A549 (cell line): ENCODE measurements at regions not wholly inside any gene's neighbourhood (a gene's known extent, or its start where the extent isn't known, plus 50 kb on each side); places are given as distances from the start of the nearest gene placed in this dataset.
A peak's percentile ranks its signal among the peaks of the same experiment; 100 is the strongest.

Source experiments
- ATAC-seq, 2 experiments: fragments of 200-7000 bp in 1 of 2; fragments of >200 bp in 1 of 2; cut with Nextera tagmentation in 1 of 2; cut with Tn5 transposase in 1 of 2; 3 replicates each; pipeline versions ENCODE4 v1.8.0 to v1.9.1; 2018 to 2020; ENCODE audit warnings: mild to moderate bottlenecking in 1 of 2, moderate library complexity in 1 of 2
- CTCF ChIA-PET: fragments of 300-600 bp; sonication (Branson Sonifier 250); formaldehyde crosslinking; extraction: SDS; loops from one replicate; lab custom pipeline; 2021; ENCODE audit warnings: antibody characterized with exemption, inconsistent platforms; lab: Yijun Ruan, JAX
- POLR2A ChIA-PET: fragments of 350-600 bp; formaldehyde crosslinking; extraction: SDS; loops from one replicate; lab custom pipeline; 2021; ENCODE audit warnings: antibody characterized with exemption, inconsistent platforms; lab: Yijun Ruan, JAX
- DNase-seq, 2 experiments: peaks; one replicate each; pipeline versions ENCODE4 v3.0.0 to v3.0.0-alpha.2; 2011 to 2016; ENCODE audit warnings: low read depth in 1 of 2, low spot score in 1 of 2
- FAIRE-seq: peaks from 2 replicates; lab custom pipeline; 2011; peaks lifted over from hg19 to GRCh38; lab: Jason Lieb, UNC
- H3K27ac ChIP-seq, 2 experiments: fragments of >200 bp; sonication (Bioruptor Twin); formaldehyde crosslinking; 3 replicates each; pipeline ENCODE4 v1.5.1; 2016 to 2017
- H3K4me1 ChIP-seq: fragments of >200 bp; sonication (Bioruptor Twin); formaldehyde crosslinking; 3 replicates; pipeline ENCODE4 v1.6.1; 2016
- H3K4me2 ChIP-seq: fragments of >200 bp; sonication (Bioruptor Twin); formaldehyde crosslinking; 3 replicates; pipeline ENCODE4 v1.6.1; 2016
- H3K4me3 ChIP-seq: fragments of >200 bp; sonication (Bioruptor Twin); formaldehyde crosslinking; 3 replicates; pipeline ENCODE4 v1.5.1; 2016
- H3K9me3 ChIP-seq: fragments of >200 bp; sonication (Bioruptor Twin); formaldehyde crosslinking; 3 replicates; pipeline ENCODE4 v1.6.1; 2016
- BHLHE40 ChIP-seq: IDR thresholded peaks from 2 replicates; pipeline ENCODE4 v1.6.1; 2012; ENCODE audit warnings: low read depth, low read length, inconsistent platforms
- CBX2 ChIP-seq: fragments of 200-600 bp; sonication (generic); IDR thresholded peaks from 2 replicates; pipeline ENCODE4 v1.6.1; 2016; ENCODE audit warnings: low read depth, mild to moderate bottlenecking, borderline replicate concordance
- CBX8 ChIP-seq: fragments of 200-600 bp; sonication (generic); IDR thresholded peaks from 2 replicates; pipeline ENCODE4 v1.6.1; 2016
- CEBPB ChIP-seq, 2 experiments: fragments of >200 bp in 1 of 2; sonication (Bioruptor Twin) in 1 of 2; formaldehyde crosslinking in 1 of 2; IDR thresholded peaks; 2 replicates each; pipeline ENCODE4 v1.6.1; 2012 to 2016
- CHD4 ChIP-seq: fragments of 200-600 bp; sonication (generic); IDR thresholded peaks from 2 replicates; pipeline ENCODE4 v1.6.1; 2016; ENCODE audit warnings: antibody characterized with exemption, mild to moderate bottlenecking, borderline replicate concordance
- EHF ChIP-seq: fragments of 250-450 bp; sonication (Bioruptor Pico); IDR thresholded peaks from 2 replicates; pipeline ENCODE4 v1.5.0; 2020; ENCODE audit warnings: mild to moderate bottlenecking
- EP300 ChIP-seq, 2 experiments: fragments of >200 bp; sonication (Bioruptor Twin); formaldehyde crosslinking; IDR thresholded peaks; 2 replicates in 1 of 2; 3 replicates in 1 of 2; pipeline ENCODE4 v1.6.1; 2016 to 2017
- GATA3 ChIP-seq: IDR thresholded peaks from 2 replicates; pipeline ENCODE4 v1.6.1; 2012; ENCODE audit warnings: borderline replicate concordance
- HEYL ChIP-seq: fragments of 250-450 bp; sonication (Bioruptor Pico); IDR thresholded peaks from 2 replicates; pipeline ENCODE4 v1.8.0; 2021; ENCODE audit warnings: mild to moderate bottlenecking, moderate library complexity
- KDM5A ChIP-seq: fragments of 200-600 bp; sonication (generic); IDR thresholded peaks from 2 replicates; pipeline ENCODE4 v1.6.1; 2016; ENCODE audit warnings: antibody characterized with exemption, mild to moderate bottlenecking
- MAFK ChIP-seq: fragments of 450-650 bp; IDR thresholded peaks from 2 replicates; pipeline ENCODE4 v1.6.1; 2014; ENCODE audit not compliant: partially characterized antibody
- MAZ ChIP-seq: fragments of 150-350 bp; IDR thresholded peaks from 2 replicates; pipeline ENCODE4 v1.6.1; 2014; ENCODE audit warnings: antibody characterized with exemption, low read depth, low read length, borderline replicate concordance
- NPAS2 ChIP-seq: fragments of 250-450 bp; sonication (Bioruptor Pico); IDR thresholded peaks from 2 replicates; pipeline ENCODE4 v1.8.0; 2022; ENCODE audit warnings: mild to moderate bottlenecking, moderate library complexity, borderline replicate concordance
- NR3C1 ChIP-seq: fragments of >200 bp; sonication (Bioruptor Twin); formaldehyde crosslinking; IDR thresholded peaks from 3 replicates; pipeline ENCODE4 v1.6.1; 2017
- POLR2AphosphoS2 ChIP-seq: conservative IDR thresholded peaks from 2 replicates; pipeline ENCODE4 v1.6.1; 2012; ENCODE audit warnings: low read length, improper control_type of control experiment, inconsistent platforms
- RAD21 ChIP-seq, 2 experiments: fragments of >200 bp in 1 of 2; sonication (Bioruptor Twin) in 1 of 2; formaldehyde crosslinking in 1 of 2; IDR thresholded peaks in 1 of 2; conservative IDR thresholded peaks in 1 of 2; 2 replicates in 1 of 2; 3 replicates in 1 of 2; pipeline ENCODE4 v1.6.1; 2012 to 2018; ENCODE audit warnings: inconsistent platforms in 1 of 2
- RCOR1 ChIP-seq: fragments of 150-350 bp; IDR thresholded peaks from 2 replicates; pipeline ENCODE4 v1.6.1; 2014; ENCODE audit warnings: antibody characterized with exemption, low read length, low read depth
- RFX5 ChIP-seq: fragments of 450-650 bp; IDR thresholded peaks from 2 replicates; pipeline ENCODE4 v1.7.1; 2014; ENCODE audit warnings: antibody characterized with exemption, mild to moderate bottlenecking, moderate library complexity
- RNF2 ChIP-seq: fragments of 200-600 bp; sonication (generic); IDR thresholded peaks from 2 replicates; pipeline ENCODE4 v1.6.1; 2016; ENCODE audit warnings: low read depth, mild to moderate bottlenecking, antibody characterized with exemption, moderate library complexity, borderline replicate concordance
- SMC3 ChIP-seq: fragments of >200 bp; sonication (Bioruptor Twin); formaldehyde crosslinking; IDR thresholded peaks from 3 replicates; pipeline ENCODE4 v1.6.1; 2018; ENCODE audit warnings: inconsistent platforms
- TP53 ChIP-seq: fragments of 250-450 bp; sonication (Bioruptor Pico); IDR thresholded peaks from 2 replicates; pipeline ENCODE4 v1.5.0; 2021; ENCODE audit warnings: mild to moderate bottlenecking, moderate library complexity
- ZFP36 ChIP-seq: fragments of 450-650 bp; IDR thresholded peaks from 2 replicates; pipeline ENCODE4 v1.6.1; 2014; ENCODE audit warnings: borderline replicate concordance; ENCODE audit not compliant: partially characterized antibody
- WGBS: methylation state at CpG from one replicate; pipeline ENCODE4 v1.1.6; 2017; ENCODE audit errors: missing lambda C conversion rate; 5-methylcytosine and 5-hydroxymethylcytosine counted together
- TF ChIP-seq, protein P1 (sequence below): fragments of 450-650 bp; IDR thresholded peaks from 2 replicates; pipeline ENCODE4 v1.6.1; 2014; ENCODE audit warnings: antibody characterized with exemption
- TF ChIP-seq, protein P2 (sequence below): fragments of >200 bp; sonication (Bioruptor Twin); formaldehyde crosslinking; IDR thresholded peaks from 2 replicates; pipeline ENCODE4 v1.6.1; 2016
- TF ChIP-seq, protein P3 (sequence below): fragments of >200 bp; sonication (Bioruptor Twin); formaldehyde crosslinking; IDR thresholded peaks from 3 replicates; pipeline ENCODE4 v1.5.1; 2016
- TF ChIP-seq, protein P4 (sequence below): IDR thresholded peaks from 2 replicates; pipeline ENCODE4 v1.6.1; 2012

DNA sequence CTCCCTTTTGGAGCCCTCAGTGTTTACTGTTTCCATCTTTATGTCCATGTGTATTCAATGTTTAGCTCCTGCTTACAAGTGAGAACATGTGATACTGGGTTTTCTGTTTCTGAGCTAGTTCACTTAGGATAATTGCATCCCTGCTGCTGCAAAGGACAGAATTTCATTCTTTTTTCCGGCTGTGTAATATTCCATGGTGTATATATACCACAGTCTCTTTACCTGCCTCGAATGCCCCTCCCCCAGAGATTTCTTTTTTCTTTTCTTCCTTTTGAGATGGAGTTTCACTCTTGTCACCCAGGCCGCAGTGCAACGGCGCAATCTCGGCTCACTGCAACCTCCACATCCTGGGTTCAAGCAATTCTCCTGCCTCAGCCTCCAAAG lies 60.9 kb downstream of the RMI2 start:
- ChIA-PET CTCF (interaction anchor here (0.7 to 21.2 kb wide), 31 partner anchors 15 to 443 kb away, joined by 3 to 344 read pairs (median 6); no protein-coding TSS in a partner anchor), POLR2A (no interaction called here)
- WGBS, result 71% methylated on average over 6 of the region's 6 CpGs
- H3K4me1 ChIP-seq, result peaks cover 30% of the 10 kb centered on the region
- ATAC-seq (no peak), DNase-seq (no peak), FAIRE-seq (no peak)
- H3K27ac ChIP-seq, result peak overlapping the region in 1 of 2 experiments; percentile 51; a peak in 1 of 6 replicates
- no peak overlapping the region for H3K4me2 ChIP-seq
- H3K9me3 ChIP-seq, result no peaks in the 10 kb centered on the region
- H3K4me3 ChIP-seq, result no peak overlapping the region
- TF ChIP-seq, protein P1, sequence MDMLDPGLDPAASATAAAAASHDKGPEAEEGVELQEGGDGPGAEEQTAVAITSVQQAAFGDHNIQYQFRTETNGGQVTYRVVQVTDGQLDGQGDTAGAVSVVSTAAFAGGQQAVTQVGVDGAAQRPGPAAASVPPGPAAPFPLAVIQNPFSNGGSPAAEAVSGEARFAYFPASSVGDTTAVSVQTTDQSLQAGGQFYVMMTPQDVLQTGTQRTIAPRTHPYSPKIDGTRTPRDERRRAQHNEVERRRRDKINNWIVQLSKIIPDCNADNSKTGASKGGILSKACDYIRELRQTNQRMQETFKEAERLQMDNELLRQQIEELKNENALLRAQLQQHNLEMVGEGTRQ, result no peak
- TF ChIP-seq POLR2AphosphoS2, result no peak
- TF ChIP-seq, protein P2, sequence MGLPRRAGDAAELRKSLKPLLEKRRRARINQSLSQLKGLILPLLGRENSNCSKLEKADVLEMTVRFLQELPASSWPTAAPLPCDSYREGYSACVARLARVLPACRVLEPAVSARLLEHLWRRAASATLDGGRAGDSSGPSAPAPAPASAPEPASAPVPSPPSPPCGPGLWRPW, result no peak
- TF ChIP-seq MAFK, result no peak
- TF ChIP-seq NPAS2 (CRISPR knock-in tag), result no peak
- TF ChIP-seq CHD4, result no peak

DNA sequence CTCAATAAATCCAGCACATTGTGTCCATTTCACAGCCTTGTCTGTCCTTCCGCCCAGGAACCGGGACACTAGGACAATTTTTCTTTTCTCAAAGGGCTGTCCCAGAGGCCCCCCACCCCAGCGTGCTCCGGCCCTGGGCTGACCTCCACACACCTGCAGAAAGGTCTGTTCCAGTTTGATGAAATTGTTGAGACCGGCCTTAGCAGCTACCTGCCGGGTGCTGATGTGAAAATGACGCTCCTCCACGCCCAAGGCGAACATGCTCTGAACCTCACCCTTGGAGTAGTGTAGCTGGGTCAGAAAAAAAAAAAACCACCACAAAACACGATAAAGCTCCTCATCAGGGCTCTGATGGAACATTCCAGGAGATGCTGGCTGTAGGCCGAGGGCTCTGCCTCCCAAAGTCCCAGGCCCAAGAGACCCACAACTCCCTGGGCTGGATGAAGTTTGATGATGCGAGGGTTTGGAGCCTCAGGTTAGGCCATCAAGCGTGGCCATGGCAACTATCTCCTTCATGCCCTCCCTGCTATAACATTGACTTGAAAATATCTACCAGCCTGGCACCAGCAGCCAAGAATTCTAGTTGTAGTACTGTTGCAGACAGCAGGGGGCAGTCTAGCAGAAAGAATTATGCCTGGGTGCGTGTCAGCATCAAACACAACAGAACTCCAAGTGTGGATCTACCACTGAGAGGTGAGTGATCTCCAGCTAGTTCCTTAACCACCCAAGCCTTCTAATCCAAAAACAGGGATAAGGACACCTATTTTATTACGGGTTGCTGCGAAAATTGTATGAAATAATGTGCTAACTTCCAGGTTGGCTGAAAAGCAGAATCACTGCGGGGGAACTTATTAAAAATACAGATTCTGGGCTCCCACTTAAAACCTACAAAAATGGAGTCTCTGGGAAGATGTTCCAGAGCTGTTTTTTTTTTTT lies 62.1 kb downstream of the RMI2 start:
- H3K4me2 ChIP-seq, result peak overlapping the region; percentile 10; the same call in 1 of the 3 replicates
- H3K27ac ChIP-seq, result peak overlapping the region; percentile 57 to 77
- peak; percentile 84 to 86 for DNase-seq
- ATAC-seq, result peak; percentile 61 to 80
- no peak for TF ChIP-seq BHLHE40
- TF ChIP-seq CBX2, result no peak
- no peak for TF ChIP-seq CEBPB (IDR thresholded peaks at IDR 0.05)
- peak; percentile 93 to 94 for TF ChIP-seq RAD21 (conservative IDR thresholded peaks at IDR 0.05 in 1 of 2, IDR thresholded peaks at IDR 0.05 in 1 of 2)
- no peak for TF ChIP-seq ZFP36
- TF ChIP-seq, protein P3, sequence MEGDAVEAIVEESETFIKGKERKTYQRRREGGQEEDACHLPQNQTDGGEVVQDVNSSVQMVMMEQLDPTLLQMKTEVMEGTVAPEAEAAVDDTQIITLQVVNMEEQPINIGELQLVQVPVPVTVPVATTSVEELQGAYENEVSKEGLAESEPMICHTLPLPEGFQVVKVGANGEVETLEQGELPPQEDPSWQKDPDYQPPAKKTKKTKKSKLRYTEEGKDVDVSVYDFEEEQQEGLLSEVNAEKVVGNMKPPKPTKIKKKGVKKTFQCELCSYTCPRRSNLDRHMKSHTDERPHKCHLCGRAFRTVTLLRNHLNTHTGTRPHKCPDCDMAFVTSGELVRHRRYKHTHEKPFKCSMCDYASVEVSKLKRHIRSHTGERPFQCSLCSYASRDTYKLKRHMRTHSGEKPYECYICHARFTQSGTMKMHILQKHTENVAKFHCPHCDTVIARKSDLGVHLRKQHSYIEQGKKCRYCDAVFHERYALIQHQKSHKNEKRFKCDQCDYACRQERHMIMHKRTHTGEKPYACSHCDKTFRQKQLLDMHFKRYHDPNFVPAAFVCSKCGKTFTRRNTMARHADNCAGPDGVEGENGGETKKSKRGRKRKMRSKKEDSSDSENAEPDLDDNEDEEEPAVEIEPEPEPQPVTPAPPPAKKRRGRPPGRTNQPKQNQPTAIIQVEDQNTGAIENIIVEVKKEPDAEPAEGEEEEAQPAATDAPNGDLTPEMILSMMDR, result peak; percentile 79
- TF ChIP-seq RCOR1, result no peak
- TF ChIP-seq GATA3, result no peak
- peak; percentile 90 for TF ChIP-seq SMC3
- TF ChIP-seq, protein P4, sequence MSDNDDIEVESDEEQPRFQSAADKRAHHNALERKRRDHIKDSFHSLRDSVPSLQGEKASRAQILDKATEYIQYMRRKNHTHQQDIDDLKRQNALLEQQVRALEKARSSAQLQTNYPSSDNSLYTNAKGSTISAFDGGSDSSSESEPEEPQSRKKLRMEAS, result peak; percentile 26; the same call in 1 of the 2 replicates
- TF ChIP-seq, all 56 proteins: peak for 4
- peaks cover 35% of the 10 kb centered on the region for H3K4me1 ChIP-seq
- no peaks in the 10 kb centered on the region for H3K9me3 ChIP-seq
- FAIRE-seq, result no peak
- 62% methylated on average over 17 of the region's 17 CpGs for WGBS
- ChIA-PET POLR2A (interaction anchor here (0.6 kb wide), 1 partner anchor 428 kb away, joined by 5 read pairs; no protein-coding TSS in a partner anchor), CTCF (interaction anchor here (0.6 to 21.2 kb wide), 61 partner anchors 10 to 603 kb away, joined by 3 to 344 read pairs (median 5); partner anchors contain the start of genes LITAF and ZC3H7A)
- H3K4me3 ChIP-seq, result no peak overlapping the region

DNA sequence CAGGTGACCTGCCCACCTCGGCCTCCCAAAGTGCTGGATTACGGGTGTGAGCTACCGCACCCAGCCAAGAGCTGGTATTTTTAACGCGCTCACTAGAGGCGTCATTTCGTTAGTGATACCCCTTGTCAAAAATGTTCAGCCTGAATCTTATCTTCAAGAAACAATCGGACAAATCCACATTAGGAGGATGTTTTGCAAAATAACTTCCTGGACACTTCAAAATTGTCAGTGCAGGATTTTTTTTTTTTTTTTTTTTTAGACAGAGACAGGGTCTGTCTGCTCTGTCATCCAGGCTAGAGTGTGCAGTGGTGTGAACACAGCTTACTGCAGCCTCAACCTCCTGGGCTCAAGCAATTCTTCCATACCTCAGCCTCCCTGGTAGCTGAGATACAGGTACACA lies 63.0 kb downstream of the RMI2 start:
- Histone ChIP-seq H3K4me2 (peak overlapping the region; percentile 19; the same call in 1 of the 3 replicates), H3K4me1 (peaks cover 35% of the 10 kb centered on the region), H3K9me3 (no peaks in the 10 kb centered on the region), H3K27ac (peak overlapping the region; percentile 57 to 77), H3K4me3 (no peak overlapping the region)
- CTCF ChIA-PET, result interaction anchor here (0.6 to 21.2 kb wide), 41 partner anchors 9 to 602 kb away, joined by 3 to 344 read pairs (median 5); partner anchors contain the start of genes LITAF and ZC3H7A
- POLR2A ChIA-PET, result no interaction called here
- DNase-seq, result no peak
- 87% methylated on average over 8 of the region's 8 CpGs for WGBS
- no peak for FAIRE-seq
- ATAC-seq, result no peak
- TF ChIP-seq, protein P3, result no peak
- TF ChIP-seq KDM5A (no peak), TP53 (CRISPR knock-in tag) (no peak), EHF (CRISPR knock-in tag) (no peak), BHLHE40 (no peak), RFX5 (no peak), NR3C1 (no peak), HEYL (CRISPR knock-in tag) (no peak), RNF2 (no peak), MAZ (no peak), CBX8 (no peak), EP300 (IDR thresholded peaks at IDR 0.05) (no peak), GATA3 (no peak)
- TF ChIP-seq, protein P1, result no peak
